Effector CD8-positive, alpha-beta T cell (primary cell): ENCODE measurements at regions not wholly inside any gene's neighbourhood (a gene's known extent, or its start where the extent isn't known, plus 50 kb on each side); places are given as distances from the start of the nearest gene placed in this dataset.

Source experiments
- DNase-seq: peaks from one replicate; lab custom pipeline; 2025; lab: John Stamatoyannopoulos, UW

DNA sequence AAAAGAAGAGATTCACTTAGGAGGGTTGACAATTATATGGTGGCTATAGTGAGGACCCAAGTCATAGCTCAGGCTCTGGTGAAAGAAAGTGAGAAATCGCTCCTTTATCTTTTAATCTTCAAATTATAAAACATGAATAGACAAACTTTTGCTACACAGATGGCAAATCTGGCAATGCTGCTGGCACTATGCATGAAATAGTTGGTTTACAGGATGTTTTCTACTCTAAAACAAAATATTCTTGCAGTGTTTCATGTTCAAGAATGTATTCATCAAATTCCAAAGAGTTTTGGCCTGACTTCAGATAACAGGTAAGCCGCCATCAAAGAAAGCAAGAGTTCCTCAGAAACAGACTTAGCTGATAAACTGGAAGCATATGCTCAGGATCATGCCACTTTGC, 801.2 kb downstream of the C4orf33 start:
- no peak for DNase-seq

DNA sequence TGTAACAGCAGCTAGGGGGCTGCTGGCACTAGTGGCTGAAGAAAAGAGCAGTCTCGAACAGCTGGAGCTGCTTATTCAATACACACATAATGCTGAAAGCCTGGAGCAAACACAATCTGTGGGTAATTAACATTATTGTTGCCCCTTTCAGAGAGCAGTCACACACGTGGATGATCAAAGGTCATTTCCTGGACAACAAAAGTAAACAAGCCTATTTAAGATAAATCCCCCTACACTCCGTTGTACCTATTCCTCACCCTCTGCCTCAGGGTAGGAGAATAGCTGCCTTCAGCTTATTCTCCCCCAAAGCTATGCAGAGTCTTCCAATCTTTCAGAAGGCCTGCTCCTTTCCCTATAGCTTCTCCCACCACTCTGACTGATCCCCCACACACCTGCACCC, 803.9 kb downstream of the C4orf33 start:
- no peak for DNase-seq

- DNase-seq, result no peak
These were observed 804.5 kb downstream of the C4orf33 start for GRCh38 chr4:129900430-129900953.

- no peak for DNase-seq
These were observed 805.3 kb downstream of the C4orf33 start for GRCh38 chr4:129901205-129901604.

- DNase-seq, result no peak
These were observed 807.9 kb downstream of the C4orf33 start for GRCh38 chr4:129903861-129904260.

DNA sequence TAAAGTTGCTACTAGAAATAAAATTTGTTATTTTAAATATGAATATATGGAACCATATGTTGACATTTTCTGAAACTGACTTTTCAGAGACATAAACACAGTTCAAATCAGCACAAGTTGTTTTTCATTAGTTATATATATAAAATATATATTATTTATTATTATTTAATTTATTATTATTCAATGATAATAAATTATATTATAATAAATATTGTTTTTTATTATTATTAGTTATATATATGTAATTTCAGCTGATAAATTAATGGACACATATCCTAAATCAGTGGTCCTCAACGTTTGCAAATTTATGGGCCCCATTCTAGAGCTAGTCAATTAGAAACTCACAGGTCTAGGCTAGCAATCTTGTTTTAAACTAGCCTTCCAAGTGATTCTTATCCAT, 809.3 kb downstream of the C4orf33 start:
- no peak for DNase-seq

GRCh38 chr4:129908117-129908516, 812.2 kb downstream of the C4orf33 start:
- no peak for DNase-seq

GRCh38 chr4:129916991-129917390, 821.0 kb downstream of the C4orf33 start:
- DNase-seq, result no peak

DNA sequence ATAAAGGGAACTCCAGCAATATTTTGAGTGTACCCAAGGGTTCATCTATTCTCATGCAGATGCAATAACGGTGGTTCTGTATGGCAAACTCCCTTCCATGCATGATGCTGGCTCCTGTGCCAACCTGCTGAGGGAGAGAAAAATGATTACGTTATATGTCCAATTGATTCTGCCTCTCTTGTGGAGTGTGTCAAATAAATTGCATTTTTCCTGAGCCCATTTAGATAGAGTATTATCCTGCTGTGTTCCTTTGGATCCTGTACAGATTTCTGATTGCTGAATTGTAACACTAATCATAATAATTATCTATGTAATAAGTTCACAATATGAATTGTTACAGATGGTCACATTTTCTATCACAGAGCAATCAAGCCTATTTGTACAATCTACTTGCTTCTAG, 821.7 kb downstream of the C4orf33 start:
- no peak for DNase-seq

DNA sequence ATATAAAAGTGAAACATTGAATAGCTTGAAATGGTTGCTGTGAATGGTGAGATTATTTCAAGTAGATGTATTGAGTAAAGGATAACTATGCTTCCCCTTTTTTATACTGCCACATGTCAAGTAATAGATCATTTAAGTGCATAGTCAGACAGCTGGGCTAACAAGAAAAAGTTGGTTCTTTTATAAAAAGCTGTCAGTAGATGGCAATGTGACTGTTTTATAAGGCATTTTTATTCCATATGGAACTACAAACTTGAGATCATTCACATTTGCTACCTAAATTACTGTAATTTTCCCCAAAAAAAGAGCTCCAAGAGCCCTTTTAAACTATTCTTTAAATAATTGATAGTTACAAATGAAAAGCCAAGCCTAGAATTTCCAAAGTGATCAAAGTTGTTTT, 831.0 kb downstream of the C4orf33 start:
- DNase-seq, result no peak

DNA sequence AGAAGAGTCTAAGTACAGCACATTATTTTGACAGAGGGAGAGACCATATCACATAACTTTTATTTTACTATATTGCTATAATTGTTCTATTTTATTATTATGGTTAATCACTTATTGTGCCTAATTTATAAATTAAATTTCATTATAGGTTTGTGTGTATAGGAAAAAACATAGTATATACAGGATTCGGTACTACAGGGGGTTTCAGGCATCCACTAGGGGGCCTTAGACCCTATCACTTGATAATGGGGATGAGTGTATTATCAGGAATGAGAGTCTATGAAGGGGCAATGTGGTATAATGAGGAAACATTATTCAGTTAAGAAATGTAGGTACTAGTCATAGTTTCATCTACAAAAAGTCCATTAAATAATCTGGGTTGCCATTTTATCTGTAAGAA, 833.1 kb downstream of the C4orf33 start:
- no peak for DNase-seq

GRCh38 chr4:129929984-129930383, 834.0 kb downstream of the C4orf33 start:
- no peak for DNase-seq

DNA sequence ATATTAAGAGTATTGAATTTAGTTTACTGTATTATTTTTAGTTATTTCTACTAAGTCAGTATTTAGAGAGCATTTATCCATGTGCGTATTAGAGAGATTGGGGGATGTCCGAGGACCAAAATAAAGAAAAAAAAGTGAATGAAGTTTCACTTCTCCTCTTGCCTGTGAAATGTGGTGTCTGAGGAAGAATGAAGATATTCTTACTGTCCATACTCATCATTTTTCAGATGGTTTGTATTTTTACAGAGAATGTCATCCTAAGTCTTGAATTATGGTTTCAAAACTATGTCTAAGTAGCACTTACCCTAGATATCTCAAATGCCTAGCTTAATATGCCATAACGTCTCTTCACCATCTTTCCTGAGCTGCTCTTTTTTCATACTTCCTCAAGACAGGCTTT, 854.3 kb downstream of the C4orf33 start:
- DNase-seq, result no peak

- no peak for DNase-seq
These were observed 870.2 kb downstream of the C4orf33 start for GRCh38 chr4:129966175-129966574.

GRCh38 chr4:129968366-129968765, 872.4 kb downstream of the C4orf33 start:
- no peak for DNase-seq

DNA sequence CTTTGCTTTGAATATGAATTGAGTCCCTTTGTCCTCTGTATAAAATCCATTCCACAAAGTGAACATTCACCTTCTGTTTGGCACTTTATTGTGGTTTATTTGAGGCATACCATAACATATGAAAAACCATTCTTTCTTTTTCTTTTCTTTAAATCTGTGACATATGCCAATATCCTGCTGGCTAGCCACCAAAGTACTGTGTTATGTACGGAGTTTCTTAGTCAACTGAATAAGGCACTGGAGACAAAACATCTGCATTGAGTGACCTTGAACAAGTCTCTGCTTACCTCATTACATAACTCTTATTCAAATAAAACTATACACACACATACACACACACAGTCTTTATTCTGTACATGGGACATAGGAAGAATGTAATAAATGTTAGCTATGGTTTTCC, 872.8 kb downstream of the C4orf33 start:
- no peak for DNase-seq

DNA sequence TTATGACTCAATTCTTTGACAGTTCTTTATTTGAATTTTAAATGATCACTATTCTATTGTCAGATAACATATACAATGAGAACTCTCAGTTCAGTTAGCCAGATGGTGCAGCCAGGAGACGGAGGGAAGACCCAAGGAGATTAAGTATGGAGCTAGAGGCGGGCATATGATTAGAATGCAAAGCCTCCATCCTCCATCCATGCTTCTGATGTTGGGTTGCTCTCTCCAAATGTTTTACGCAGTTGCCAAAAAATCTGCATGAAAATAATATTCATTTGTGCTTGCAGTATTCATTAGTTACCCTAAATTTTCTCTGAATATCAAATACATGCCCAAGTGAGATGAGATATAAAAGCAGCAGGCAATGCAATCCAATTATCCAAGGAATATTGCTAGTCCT, 874.8 kb downstream of the C4orf33 start:
- DNase-seq, result no peak

GRCh38 chr4:129971419-129971818, 875.5 kb downstream of the C4orf33 start:
- DNase-seq, result no peak

DNA sequence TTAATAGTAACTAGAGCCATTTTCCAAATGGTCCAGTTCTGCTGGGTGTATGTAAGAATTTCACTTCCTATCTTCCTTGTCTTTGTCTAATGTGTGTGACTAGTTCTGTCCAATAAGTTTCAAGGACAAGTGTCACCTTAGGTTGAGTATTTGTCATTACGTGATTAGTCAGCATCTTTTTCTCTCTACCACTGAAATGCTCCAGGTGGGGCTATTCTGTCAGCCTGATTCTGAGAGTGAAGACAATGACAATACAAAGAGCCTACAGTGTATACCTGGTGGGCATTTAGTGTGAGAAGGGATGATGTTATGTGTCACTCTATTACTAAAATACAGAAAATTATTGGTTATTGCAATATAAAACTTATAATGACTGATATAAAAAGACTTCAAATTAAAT, 876.3 kb downstream of the C4orf33 start:
- DNase-seq, result no peak

- no peak for DNase-seq
These were observed 878.8 kb downstream of the C4orf33 start for GRCh38 chr4:129974730-129975129.

GRCh38 chr4:129978315-129978714, 882.4 kb downstream of the C4orf33 start:
- no peak for DNase-seq

DNA sequence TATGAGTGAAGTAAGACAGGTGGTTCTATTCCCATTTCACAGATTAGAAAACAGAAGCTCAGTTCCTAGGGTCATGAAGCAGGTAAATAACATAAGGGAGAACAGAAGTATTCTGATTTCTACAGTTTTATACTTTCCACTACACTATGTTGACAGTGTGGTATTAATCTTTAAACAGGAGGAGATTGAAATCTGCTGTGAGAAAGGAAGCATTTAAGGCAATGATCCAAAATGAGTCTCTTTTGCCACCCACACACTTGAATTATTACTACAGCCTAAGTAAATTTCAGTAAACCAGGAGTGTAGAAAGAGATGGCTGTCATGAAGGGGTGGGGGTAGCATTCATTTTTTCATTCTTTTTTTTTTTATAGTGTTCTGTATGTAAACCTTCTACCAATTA, 893.0 kb downstream of the C4orf33 start:
- no peak for DNase-seq

GRCh38 chr4:129994715-129995114, 898.8 kb downstream of the C4orf33 start:
- no peak for DNase-seq

- DNase-seq, result no peak
These were observed 902.6 kb downstream of the C4orf33 start for GRCh38 chr4:129998436-129999150.
